HepG2 (cell line): ENCODE measurements at regions not wholly inside any gene's neighbourhood (a gene's known extent, or its start where the extent isn't known, plus 50 kb on each side); places are given as distances from the start of the nearest gene placed in this dataset.

Source experiments
- ATAC-seq: fragments of 200-7000 bp; cut with Tn5 transposase; 3 replicates; pipeline ENCODE4 v1.9.1; 2020; ENCODE audit warnings: mild to moderate bottlenecking, moderate library complexity
- BruUV-seq: library from RNA; stranded (reverse); fragments of 400-500 nt; replicated peaks from 2 replicates; lab custom pipeline; 2021; lab: Mats Ljungman, UMichigan
- CTCF ChIA-PET: fragments of 300-600 bp; formaldehyde crosslinking; extraction: SDS; loops from one replicate; lab custom pipeline; 2021; ENCODE audit warnings: low total read pairs, inconsistent platforms, low intra/inter-chr PET ratio; lab: Yijun Ruan, JAX
- POLR2A ChIA-PET: fragments of 350-600 bp; sonication (Branson Sonifier 250); formaldehyde crosslinking; loops from one replicate; lab custom pipeline; 2020; ENCODE audit warnings: antibody characterized with exemption, inconsistent platforms; lab: Yijun Ruan, JAX
- DNase-seq: peaks from one replicate; pipeline ENCODE4 v3.0.0-alpha.2; 2015; ENCODE audit warnings: low spot score
- FAIRE-seq: peaks from 3 replicates; lab custom pipeline; 2011; peaks lifted over from hg19 to GRCh38; lab: Jason Lieb, UNC
- H2AFZ ChIP-seq: one replicate; pipeline ENCODE4 v1.6.1; 2011; ENCODE audit warnings: low read length, inconsistent platforms
- H3K27ac ChIP-seq: fragments of 300-600 bp; 3 replicates; pipeline ENCODE4 v1.8.0; 2011; ENCODE audit warnings: mixed run types, mild to moderate bottlenecking, mixed read lengths, low read length, inconsistent platforms; ENCODE audit not compliant: insufficient read depth; ENCODE audit errors: extremely low read length
- H3K27me3 ChIP-seq, 2 experiments: fragments of 200-600 bp in 1 of 2; 2 replicates in 1 of 2; 3 replicates in 1 of 2; pipeline versions ENCODE4 v1.6.0 to v1.8.0; 2011; ENCODE audit warnings: low read length in 2 of 2, mild to moderate bottlenecking in 2 of 2, moderate library complexity in 2 of 2, inconsistent platforms in 1 of 2; ENCODE audit not compliant: insufficient read depth in 2 of 2, control insufficient read depth in 1 of 2
- H3K36me3 ChIP-seq, 2 experiments: fragments of 200-600 bp in 1 of 2; replicated peaks in 1 of 2; 2 replicates in 1 of 2; 3 replicates in 1 of 2; pipeline versions ENCODE4 v1.5.1 to v1.8.0; 2011; ENCODE audit warnings: low read length in 2 of 2, inconsistent platforms in 1 of 2; ENCODE audit not compliant: insufficient read depth in 2 of 2, control insufficient read depth in 1 of 2
- H3K4me1 ChIP-seq: 2 replicates; pipeline ENCODE4 v1.5.1; 2012; ENCODE audit warnings: low read length, inconsistent platforms; ENCODE audit not compliant: insufficient read depth
- H3K4me2 ChIP-seq: 2 replicates; pipeline ENCODE4 v1.6.0; 2011; ENCODE audit warnings: low read depth, low read length, inconsistent platforms
- H3K4me3 ChIP-seq, 3 experiments: fragments of 200-600 bp in 1 of 3; sonication (generic), shearing (Covaris generic) in 1 of 3; replicated peaks in 1 of 3; 2 replicates each; pipeline ENCODE4 v1.5.1; 2011 to 2016; ENCODE audit warnings: low read length in 3 of 3, inconsistent platforms in 2 of 3, low read depth in 2 of 3, mild to moderate bottlenecking in 2 of 3, control low read depth in 1 of 3, mixed read lengths in 1 of 3; ENCODE audit not compliant: insufficient read depth in 1 of 3
- H3K79me2 ChIP-seq: one replicate; pipeline ENCODE4 v1.6.1; 2011; ENCODE audit warnings: low read length, inconsistent platforms; ENCODE audit not compliant: insufficient read depth
- H3K9ac ChIP-seq: 2 replicates; pipeline ENCODE4 v1.6.0; 2011; ENCODE audit warnings: mild to moderate bottlenecking, low read depth, low read length, inconsistent platforms; ENCODE audit not compliant: insufficient read depth
- H3K9me3 ChIP-seq: 2 replicates; pipeline ENCODE4 v1.5.1; 2012; ENCODE audit warnings: mild to moderate bottlenecking, low read length
- H4K20me1 ChIP-seq: 2 replicates; pipeline ENCODE4 v1.6.0; 2011; ENCODE audit warnings: inconsistent platforms, mild to moderate bottlenecking, low read length, moderate library complexity; ENCODE audit not compliant: insufficient read depth
- BRD4 ChIP-seq: sonication (generic); formaldehyde crosslinking; IDR thresholded peaks from 2 replicates; pipeline ENCODE4 v1.4.0; 2020; ENCODE audit warnings: missing genetic modification reagents
- ETV5 ChIP-seq: IDR thresholded peaks from 2 replicates; pipeline ENCODE4 v1.6.1; 2018; ENCODE audit warnings: missing biosample characterization, missing genetic modification reagents, inconsistent platforms, borderline replicate concordance
- GABPA ChIP-seq, 2 experiments: IDR thresholded peaks; 2 replicates each; pipeline ENCODE4 v1.6.1; 2011 to 2016; ENCODE audit warnings: low read depth in 2 of 2, low read length in 1 of 2, missing biosample characterization in 1 of 2, missing genetic modification characterization in 1 of 2
- GABPB1 ChIP-seq: IDR thresholded peaks from 2 replicates; pipeline ENCODE4 v1.6.1; 2016; ENCODE audit warnings: mild to moderate bottlenecking, missing genetic modification reagents, moderate library complexity, missing compliant biosample characterization
- MIER2 ChIP-seq: IDR thresholded peaks from 2 replicates; pipeline ENCODE4 v1.6.1; 2016; ENCODE audit warnings: missing biosample characterization, missing genetic modification reagents
- RAD51 ChIP-seq: fragments of 450-650 bp; IDR thresholded peaks from 2 replicates; pipeline ENCODE4 v1.6.1; 2016; ENCODE audit warnings: borderline replicate concordance
- TBX3 ChIP-seq: fragments of 450-650 bp; IDR thresholded peaks from 2 replicates; pipeline ENCODE4 v1.6.1; 2017; ENCODE audit warnings: antibody characterized with exemption, mild to moderate bottlenecking, inconsistent platforms, borderline replicate concordance
- ZNF292 ChIP-seq: sonication (generic); formaldehyde crosslinking; IDR thresholded peaks from 2 replicates; pipeline ENCODE4 v1.8.1; 2022; ENCODE audit warnings: mild to moderate bottlenecking, low read depth, missing genetic modification reagents, borderline replicate concordance
- ZNF501 ChIP-seq: sonication (generic); formaldehyde crosslinking; IDR thresholded peaks from 2 replicates; pipeline ENCODE4 v1.5.1; 2020; ENCODE audit warnings: mild to moderate bottlenecking, moderate library complexity, missing genetic modification reagents
- ZNF674 ChIP-seq: sonication (generic); formaldehyde crosslinking; IDR thresholded peaks from 2 replicates; pipeline ENCODE4 v1.5.0; 2020; ENCODE audit warnings: low read depth, mild to moderate bottlenecking, missing genetic modification reagents
- WGBS: methylation state at CpG from one replicate; pipeline ENCODE4 v1.1.6; 2017; ENCODE audit warnings: low lambda C conversion rate; 5-methylcytosine and 5-hydroxymethylcytosine counted together
- in situ Hi-C: cut with HindIII; loops from 2 replicates; pipeline ENCODE4 v1.10.0; 2017; ENCODE audit warnings: low pct_unique_long_range_greater_than_20kb; ENCODE audit not compliant: extremely low pct_ligation_motif_present
- intact Hi-C: fragments of 100-400 bp; cut with micrococcal nuclease; formaldehyde crosslinking; loops from one replicate; pipeline ENCODE4 v1.10.0; 2022; ENCODE audit not compliant: unreplicated experiment
- TF ChIP-seq, protein P1 (sequence below): sonication (generic); formaldehyde crosslinking; IDR thresholded peaks from 2 replicates; pipeline ENCODE4 v1.8.1; 2023; ENCODE audit warnings: mild to moderate bottlenecking, moderate library complexity, missing genetic modification reagents
- TF ChIP-seq, protein P2 (sequence below): sonication (generic); formaldehyde crosslinking; IDR thresholded peaks from 2 replicates; pipeline ENCODE4 v1.4.0; 2020; ENCODE audit warnings: mild to moderate bottlenecking, missing genetic modification reagents
- TF ChIP-seq, protein P3 (sequence below): IDR thresholded peaks from 2 replicates; pipeline ENCODE4 v1.6.1; 2012; ENCODE audit warnings: inconsistent platforms
- TF ChIP-seq, protein P4 (sequence below): IDR thresholded peaks from 2 replicates; pipeline ENCODE4 v1.6.1; 2016; ENCODE audit warnings: missing biosample characterization, missing genetic modification reagents, low read depth

DNA sequence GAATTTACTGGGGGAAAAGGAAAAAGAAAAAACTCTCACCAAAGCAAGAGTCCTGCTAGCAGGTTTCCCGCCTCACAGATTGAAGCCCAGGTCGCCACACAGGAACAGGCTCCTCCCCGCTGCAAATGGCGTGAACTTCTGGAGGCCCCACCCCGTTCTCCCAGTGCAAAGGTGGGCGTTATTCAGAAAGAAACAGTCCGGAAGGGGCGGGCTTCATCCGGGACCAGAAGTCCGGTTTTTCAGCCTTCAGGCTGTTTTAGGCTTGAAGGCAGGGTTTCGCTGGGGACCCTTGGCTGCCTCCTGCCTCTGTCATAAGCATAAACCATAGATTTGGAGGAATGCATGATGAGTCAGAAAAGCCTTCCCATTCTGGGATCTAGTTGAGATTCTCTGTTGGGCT, 148.3 kb upstream of the POU2AF2 start:
- ATAC-seq (peak; percentile 88), FAIRE-seq (no peak), DNase-seq (peak; percentile 5)
- WGBS, result 14% methylated on average over 8 of the region's 11 CpGs
- no TSS peak for BruUV-seq
- Histone ChIP-seq H3K4me1 (peaks cover 9% of the 10 kb centered on the region; the same call in 1 of the 2 replicates), H3K27me3 (peaks cover 0 to 9% of the 10 kb centered on the region in 2 experiments; a peak in 2 of 5 replicates), H3K4me2 (peak overlapping the region; percentile 70), H3K4me3 (peak overlapping the region; percentile 26 to 52 (median 33); a peak in 5 of 6 replicates), H2AFZ (peak overlapping the region; percentile 63), H3K79me2 (no peaks in the 10 kb centered on the region), H3K9ac (no peak overlapping the region), H3K9me3 (no peaks in the 10 kb centered on the region), H3K27ac (no peak overlapping the region), H3K36me3 (no peaks in the 10 kb centered on the region), H4K20me1 (no peaks in the 10 kb centered on the region)
- ChIA-PET CTCF (no interaction called here), POLR2A (no interaction called here)
- intact Hi-C loops (no loop called here), in situ Hi-C loops (no loop called here)
- TF ChIP-seq TBX3 (no peak), ETV5 (CRISPR knock-in tag) (no peak), ZNF501 (CRISPR knock-in tag) (peak; percentile 42; the same call in 1 of the 2 replicates), RAD51 (no peak), GABPA (IDR thresholded peaks at IDR 0.05; ENCODE audit: low read depth, low read length) (0 out of 2 replicates have a peak, but pooled peaks have one; percentile 22), GABPA (CRISPR knock-in tag; IDR thresholded peaks at IDR 0.05; ENCODE audit: low read depth) (peak; percentile 80), BRD4 (no peak), MIER2 (no peak), GABPB1 (peak; percentile 56), ZNF292 (CRISPR knock-in tag) (no peak), ZNF674 (no peak)
- TF ChIP-seq, protein P1, sequence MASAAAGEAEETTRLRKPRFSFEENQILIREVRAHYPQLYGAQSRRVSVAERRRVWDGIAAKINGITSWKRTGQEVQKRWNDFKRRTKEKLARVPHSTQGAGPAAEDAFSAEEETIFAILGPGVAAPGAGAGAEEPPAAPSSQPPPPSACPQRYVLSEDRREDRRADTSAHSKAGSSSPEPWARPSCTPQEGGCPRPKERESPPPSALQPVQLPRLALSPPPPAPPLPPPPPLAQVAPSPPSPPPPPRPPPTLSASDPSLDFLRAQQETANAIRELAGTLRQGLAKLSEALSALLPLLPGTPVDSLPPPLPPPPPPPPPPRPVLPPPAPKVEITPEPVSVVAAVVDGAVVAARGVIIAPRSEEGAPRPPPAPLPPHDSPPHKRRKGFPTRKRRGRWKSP (CRISPR knock-in tag), result no peak
- TF ChIP-seq, protein P2, sequence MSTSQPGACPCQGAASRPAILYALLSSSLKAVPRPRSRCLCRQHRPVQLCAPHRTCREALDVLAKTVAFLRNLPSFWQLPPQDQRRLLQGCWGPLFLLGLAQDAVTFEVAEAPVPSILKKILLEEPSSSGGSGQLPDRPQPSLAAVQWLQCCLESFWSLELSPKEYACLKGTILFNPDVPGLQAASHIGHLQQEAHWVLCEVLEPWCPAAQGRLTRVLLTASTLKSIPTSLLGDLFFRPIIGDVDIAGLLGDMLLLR (CRISPR knock-in tag), result no peak
- TF ChIP-seq, protein P3, sequence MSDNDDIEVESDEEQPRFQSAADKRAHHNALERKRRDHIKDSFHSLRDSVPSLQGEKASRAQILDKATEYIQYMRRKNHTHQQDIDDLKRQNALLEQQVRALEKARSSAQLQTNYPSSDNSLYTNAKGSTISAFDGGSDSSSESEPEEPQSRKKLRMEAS, result peak; percentile 23; the same call in 1 of the 2 replicates
- TF ChIP-seq, protein P4, sequence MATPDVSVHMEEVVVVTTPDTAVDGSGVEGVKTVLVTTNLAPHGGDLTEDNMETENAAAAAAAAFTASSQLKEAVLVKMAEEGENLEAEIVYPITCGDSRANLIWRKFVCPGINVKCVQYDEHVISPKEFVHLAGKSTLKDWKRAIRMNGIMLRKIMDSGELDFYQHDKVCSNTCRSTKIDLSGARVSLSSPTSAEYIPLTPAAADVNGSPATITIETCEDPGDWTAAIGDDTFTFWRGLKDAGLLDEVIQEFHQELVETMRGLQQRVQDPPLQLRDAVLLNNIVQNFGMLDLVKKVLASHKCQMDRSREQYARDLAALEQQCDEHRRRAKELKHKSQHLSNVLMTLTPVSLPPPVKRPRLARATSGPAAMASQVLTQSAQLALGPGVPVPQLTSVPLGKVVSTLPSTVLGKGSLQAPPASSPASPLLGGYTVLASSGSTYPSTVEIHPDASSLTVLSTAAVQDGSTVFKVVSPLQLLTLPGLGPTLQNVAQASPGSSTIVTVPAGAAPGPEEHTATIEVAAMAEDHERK, result no peak
